ENCODE measurements at regions not wholly inside any gene's neighbourhood (a gene's known extent, or its start where the extent isn't known, plus 50 kb on each side); places are given as distances from the start of the nearest gene placed in this dataset.

DNA sequence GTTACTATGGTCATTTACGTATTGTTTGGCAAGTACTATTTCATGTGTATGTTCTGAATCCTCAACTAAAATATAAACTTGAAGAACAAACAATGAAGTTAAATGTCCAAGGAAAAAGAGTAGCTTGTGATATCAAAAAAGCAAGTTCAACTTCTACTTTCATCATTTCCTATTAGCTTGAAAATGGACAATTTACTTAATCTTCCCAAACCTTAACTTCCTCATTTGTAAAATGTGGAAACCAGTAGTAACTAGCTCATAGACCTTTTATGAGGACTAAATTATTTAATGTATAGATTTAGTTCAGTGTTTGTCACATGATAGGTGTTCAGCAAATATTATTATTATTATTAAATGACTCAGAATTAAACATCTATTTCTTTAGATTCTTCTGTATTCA lies 276.8 kb upstream of the TET2 start:
- POLR2A ChIA-PET: no interaction called here
- TF ChIP-seq HDGF (IDR thresholded peaks at IDR 0.05; ENCODE audit: borderline replicate concordance) (no peak), NFRKB (IDR thresholded peaks at IDR 0.05) (no peak), ARNT (IDR thresholded peaks at IDR 0.05) (no peak), BHLHE40 (IDR thresholded peaks at IDR 0.05; ENCODE audit: borderline replicate concordance) (no peak), CTBP1 (IDR thresholded peaks at IDR 0.05; ENCODE audit: borderline replicate concordance) (no peak), FOXK2 (IDR thresholded peaks at IDR 0.05) (no peak), ZNF384 (IDR thresholded peaks at IDR 0.05) (no peak), SP1 (IDR thresholded peaks at IDR 0.05) (no peak), SUZ12 (IDR thresholded peaks at IDR 0.05) (no peak), ELF4 (IDR thresholded peaks at IDR 0.05) (no peak), FOXA1 (IDR thresholded peaks at IDR 0.05) (no peak), FOXM1 (IDR thresholded peaks at IDR 0.05; ENCODE audit: borderline replicate concordance) (no peak), L3MBTL2 (conservative IDR thresholded peaks at IDR 0.05) (no peak), LEF1 (IDR thresholded peaks at IDR 0.05; ENCODE audit: borderline replicate concordance) (no peak), TARDBP (IDR thresholded peaks at IDR 0.05) (no peak)
- TF ChIP-seq, protein P1, sequence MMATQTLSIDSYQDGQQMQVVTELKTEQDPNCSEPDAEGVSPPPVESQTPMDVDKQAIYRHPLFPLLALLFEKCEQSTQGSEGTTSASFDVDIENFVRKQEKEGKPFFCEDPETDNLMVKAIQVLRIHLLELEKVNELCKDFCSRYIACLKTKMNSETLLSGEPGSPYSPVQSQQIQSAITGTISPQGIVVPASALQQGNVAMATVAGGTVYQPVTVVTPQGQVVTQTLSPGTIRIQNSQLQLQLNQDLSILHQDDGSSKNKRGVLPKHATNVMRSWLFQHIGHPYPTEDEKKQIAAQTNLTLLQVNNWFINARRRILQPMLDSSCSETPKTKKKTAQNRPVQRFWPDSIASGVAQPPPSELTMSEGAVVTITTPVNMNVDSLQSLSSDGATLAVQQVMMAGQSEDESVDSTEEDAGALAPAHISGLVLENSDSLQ (IDR thresholded peaks at IDR 0.05): no peak
- CTCF ChIA-PET: no interaction called here
- no peak for DNase-seq (ENCODE audit: extremely low spot score)

DNA sequence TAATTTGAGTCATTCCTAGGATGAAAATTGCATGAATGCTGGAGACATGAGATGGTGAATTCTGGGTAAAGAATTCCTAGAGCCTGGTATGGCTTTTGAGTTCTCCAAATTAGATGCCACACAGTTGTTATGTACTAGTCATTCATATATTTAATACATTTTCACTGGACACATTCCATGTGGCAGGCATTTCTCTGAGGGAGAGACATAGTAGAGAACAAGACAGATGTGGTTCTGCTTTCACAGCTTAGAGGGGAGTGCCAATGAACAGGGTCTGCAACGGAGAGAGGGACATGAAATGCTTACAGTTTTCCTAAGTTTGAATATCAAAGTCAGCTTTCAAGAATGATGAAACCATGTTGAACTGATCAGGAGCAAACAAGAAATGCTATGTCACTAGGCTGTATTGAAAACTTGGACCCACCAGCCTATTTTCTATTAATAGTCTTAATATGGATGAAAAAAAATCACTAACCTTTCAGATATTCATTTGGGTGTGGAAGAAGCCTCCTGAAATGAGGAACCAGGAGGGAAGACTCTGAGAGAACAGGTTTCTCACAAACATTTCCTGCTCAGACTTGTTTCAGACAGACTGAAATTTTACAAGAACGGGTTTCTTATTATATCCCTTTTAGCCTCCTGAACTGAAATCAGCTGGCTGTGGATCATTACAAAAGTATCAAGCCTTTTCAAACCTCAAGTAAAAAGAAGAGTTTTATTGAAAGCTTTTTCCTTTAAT lies 276.0 kb upstream of the TET2 start:
- CTCF ChIA-PET: no interaction called here
- no peak for DNase-seq (ENCODE audit: extremely low spot score)
- POLR2A ChIA-PET: no interaction called here
- TF ChIP-seq L3MBTL2 (conservative IDR thresholded peaks at IDR 0.05) (no peak), TARDBP (IDR thresholded peaks at IDR 0.05) (no peak), BHLHE40 (IDR thresholded peaks at IDR 0.05; ENCODE audit: borderline replicate concordance) (no peak), FOXK2 (IDR thresholded peaks at IDR 0.05) (no peak)

DNA sequence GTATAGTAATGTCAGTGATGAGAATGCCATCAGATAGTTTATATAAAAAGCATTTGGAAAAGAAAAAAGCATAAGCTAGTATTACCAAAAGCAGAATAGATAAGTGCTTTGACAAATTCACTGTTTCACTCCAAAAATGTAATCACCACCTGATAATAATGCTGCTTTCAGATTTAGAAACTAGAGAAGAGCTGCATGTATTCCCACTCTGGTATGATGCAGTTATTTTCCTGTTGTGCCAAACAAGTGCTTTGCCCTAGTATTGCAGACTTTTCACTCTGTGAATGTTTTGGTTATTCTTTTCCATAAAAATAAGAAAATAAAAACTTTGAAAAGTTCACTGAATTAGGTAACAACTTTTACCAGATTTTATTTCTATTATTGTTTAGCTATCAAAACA lies 267.7 kb upstream of the TET2 start:
- CTCF ChIA-PET: interaction anchor here (0.6 kb wide), 1 partner anchor 20 kb away, joined by 3 read pairs; no protein-coding TSS in a partner anchor
- POLR2A ChIA-PET: no interaction called here

DNA sequence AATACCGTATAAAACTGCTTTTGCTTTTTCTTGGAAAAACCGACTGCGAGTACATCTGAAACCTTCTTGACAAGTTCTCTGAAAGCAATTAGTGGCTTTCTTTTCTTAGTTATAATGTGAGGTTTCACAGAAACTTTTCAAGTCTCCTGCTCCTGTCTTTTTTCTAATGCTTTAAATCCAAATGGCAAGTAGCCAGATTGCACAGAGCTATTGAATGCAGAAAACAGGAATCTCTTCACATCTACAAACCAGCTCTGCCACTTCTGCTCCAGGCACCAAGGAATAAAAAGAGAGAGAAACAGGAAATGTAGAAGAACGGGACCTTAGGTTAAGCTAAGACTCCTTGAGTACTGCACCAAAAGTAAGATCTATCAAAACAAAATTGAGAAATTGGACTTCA lies 267.3 kb upstream of the TET2 start:
- CTCF ChIA-PET: interaction anchor here (0.6 kb wide), 1 partner anchor 20 kb away, joined by 3 read pairs; no protein-coding TSS in a partner anchor
- DNase-seq (ENCODE audit: extremely low spot score): no peak
- POLR2A ChIA-PET: no interaction called here
- TF ChIP-seq HDGF (IDR thresholded peaks at IDR 0.05; ENCODE audit: borderline replicate concordance) (no peak), ZNF384 (IDR thresholded peaks at IDR 0.05) (no peak), ELF4 (IDR thresholded peaks at IDR 0.05) (no peak), FOXK2 (IDR thresholded peaks at IDR 0.05) (no peak), SP1 (IDR thresholded peaks at IDR 0.05) (no peak), NFRKB (IDR thresholded peaks at IDR 0.05) (no peak), L3MBTL2 (conservative IDR thresholded peaks at IDR 0.05) (no peak), TARDBP (IDR thresholded peaks at IDR 0.05) (no peak), LEF1 (IDR thresholded peaks at IDR 0.05; ENCODE audit: borderline replicate concordance) (no peak), CTBP1 (IDR thresholded peaks at IDR 0.05; ENCODE audit: borderline replicate concordance) (no peak)
- TF ChIP-seq, protein P1 (IDR thresholded peaks at IDR 0.05): no peak

More for the DNA sequence above, 267.7 kb upstream of the TET2 start:
- no peak for TF ChIP-seq L3MBTL2 (conservative IDR thresholded peaks at IDR 0.05)
- TF ChIP-seq HDGF (IDR thresholded peaks at IDR 0.05; ENCODE audit: borderline replicate concordance): no peak
- no peak for TF ChIP-seq BHLHE40 (IDR thresholded peaks at IDR 0.05; ENCODE audit: borderline replicate concordance)
- no peak for TF ChIP-seq FOXA1 (IDR thresholded peaks at IDR 0.05)
- no peak for TF ChIP-seq CTBP1 (IDR thresholded peaks at IDR 0.05; ENCODE audit: borderline replicate concordance)
- no peak for TF ChIP-seq ELF4 (IDR thresholded peaks at IDR 0.05)
- no peak for TF ChIP-seq FOXM1 (IDR thresholded peaks at IDR 0.05; ENCODE audit: borderline replicate concordance)
- TF ChIP-seq, protein P1 (IDR thresholded peaks at IDR 0.05): no peak
- no peak for TF ChIP-seq TARDBP (IDR thresholded peaks at IDR 0.05)
- no peak for TF ChIP-seq SUZ12 (IDR thresholded peaks at IDR 0.05)
- no peak for TF ChIP-seq SP1 (IDR thresholded peaks at IDR 0.05)
- no peak for DNase-seq (ENCODE audit: extremely low spot score)

DNA sequence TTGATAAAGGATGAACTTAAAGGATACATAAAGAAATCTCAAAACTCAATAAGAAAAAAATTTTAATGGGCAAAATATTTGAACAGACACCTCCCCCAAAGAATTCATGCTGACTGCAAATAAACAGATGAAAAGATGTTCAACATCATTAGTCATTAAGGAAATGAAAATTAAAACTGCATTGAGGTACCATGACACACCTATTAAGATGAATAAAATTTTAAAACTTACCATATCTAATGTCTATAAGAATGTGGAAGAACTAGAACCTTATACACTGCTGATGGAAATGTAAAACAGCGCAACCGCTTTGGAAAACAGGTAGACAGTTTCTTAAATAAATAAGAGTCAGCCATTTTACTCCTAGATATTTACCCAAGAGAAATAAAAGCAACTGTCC lies 266.8 kb upstream of the TET2 start:
- ChIA-PET POLR2A (no interaction called here), CTCF (no interaction called here)
- DNase-seq (ENCODE audit: extremely low spot score): no peak
- no peak for TF ChIP-seq FOXK2 (IDR thresholded peaks at IDR 0.05)

DNA sequence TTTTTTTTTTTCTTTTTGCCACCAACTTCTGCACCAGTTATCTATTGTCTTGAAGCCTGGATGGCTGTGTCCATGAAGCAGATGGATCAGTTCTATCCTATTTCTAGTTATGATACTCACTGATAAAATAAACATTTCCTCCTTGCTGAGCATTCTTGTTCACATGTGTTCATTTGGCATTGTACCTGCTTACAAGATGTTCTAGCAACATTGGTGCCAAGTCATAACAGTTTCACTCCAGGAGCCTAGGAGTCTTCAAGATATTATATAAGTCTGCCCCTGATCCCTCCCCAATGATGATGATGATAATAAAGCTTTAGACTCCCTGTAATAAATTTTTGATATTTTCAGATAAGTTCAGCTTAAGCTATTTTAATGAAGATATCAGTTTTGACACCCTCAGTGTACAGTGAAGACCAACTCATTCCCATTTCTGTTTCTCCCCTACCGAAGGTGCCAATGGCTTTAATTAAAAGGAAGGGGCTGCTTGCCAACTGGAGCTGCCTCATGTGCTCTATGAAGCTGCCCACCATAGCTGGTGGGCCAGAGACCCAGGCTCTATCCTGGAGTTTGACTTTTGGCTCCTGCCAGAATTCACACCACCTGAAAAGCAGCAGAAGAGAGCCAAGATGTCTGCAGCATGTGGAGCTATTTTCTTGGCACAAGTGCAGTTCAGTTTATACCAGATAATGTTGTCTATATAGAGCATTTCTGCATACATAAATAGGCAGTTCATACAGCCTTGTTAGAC lies 265.4 kb upstream of the TET2 start:
- ChIA-PET CTCF (no interaction called here), POLR2A (no interaction called here)
- TF ChIP-seq FOXM1 (IDR thresholded peaks at IDR 0.05; ENCODE audit: borderline replicate concordance): no peak
- no peak for DNase-seq (ENCODE audit: extremely low spot score)

Measured in HEK293T (cell line).